GM21526 (cell line): ENCODE measurements at regions not wholly inside any gene's neighbourhood (a gene's known extent, or its start where the extent isn't known, plus 50 kb on each side); places are given as distances from the start of the nearest gene placed in this dataset.
"Not testable (repeated sequence)": the region's sequence is repeated elsewhere in the genome, so short reads cannot be mapped to it uniquely, and the experiment has no call there.

Experiments
- ATAC-seq: cut with Tn5 transposase; IDR thresholded peaks from one replicate; pipeline ENCODE4 v1.9.1; 2021; ENCODE audit warnings: moderate library complexity; ENCODE audit not compliant: unreplicated experiment, low FRiP score

GRCh38 chr1:181951213-181951612 lies 110.3 kb downstream of the ZNF648 start:
- no peak for ATAC-seq

GRCh38 chr1:181949500-181949899 lies 112.0 kb downstream of the ZNF648 start:
- ATAC-seq: no peak

- no peak for ATAC-seq
Measured at GRCh38 chr1:181948372-181948771, 113.1 kb downstream of the ZNF648 start.

GRCh38 chr1:181947441-181947840 lies 114.1 kb downstream of the ZNF648 start:
- no peak for ATAC-seq

GRCh38 chr1:181936768-181937581 lies 124.5 kb downstream of the ZNF648 start:
- ATAC-seq: peak; percentile 87

- ATAC-seq: peak; percentile 26
Measured at GRCh38 chr1:181936269-181936668, 125.2 kb downstream of the ZNF648 start.

- no peak for ATAC-seq
Measured at GRCh38 chr1:181931873-181932272, 129.6 kb downstream of the ZNF648 start.

GRCh38 chr1:181930187-181930586 lies 131.3 kb downstream of the ZNF648 start:
- ATAC-seq: no peak

- ATAC-seq: no peak
Measured at GRCh38 chr1:181926697-181927096, 134.8 kb downstream of the ZNF648 start.

GRCh38 chr1:181924034-181924433 lies 137.5 kb downstream of the ZNF648 start:
- not testable (repeated sequence) for ATAC-seq

- no peak for ATAC-seq
Measured at GRCh38 chr1:181919542-181919941, 142.0 kb downstream of the ZNF648 start.

- no peak for ATAC-seq
Measured at GRCh38 chr1:181918880-181919525, 142.5 kb downstream of the ZNF648 start.

- no peak for ATAC-seq
Measured at GRCh38 chr1:181911715-181912114, 149.8 kb downstream of the ZNF648 start.

- ATAC-seq: no peak
Measured at GRCh38 chr1:181910905-181911304, 150.6 kb downstream of the ZNF648 start.

GRCh38 chr1:181909010-181909409 lies 152.5 kb downstream of the ZNF648 start:
- ATAC-seq: no peak

GRCh38 chr1:181906631-181907030 lies 154.9 kb downstream of the ZNF648 start:
- no peak for ATAC-seq

GRCh38 chr1:181905944-181906597 lies 155.4 kb downstream of the ZNF648 start:
- no peak for ATAC-seq

GRCh38 chr1:181898773-181899172 lies 162.7 kb downstream of the ZNF648 start:
- ATAC-seq: no peak

- ATAC-seq: no peak
Measured at GRCh38 chr1:181896824-181897223, 164.7 kb downstream of the ZNF648 start.

GRCh38 chr1:181894439-181894859 lies 167.1 kb downstream of the ZNF648 start:
- no peak for ATAC-seq

GRCh38 chr1:181893937-181894336 lies 167.6 kb downstream of the ZNF648 start:
- no peak for ATAC-seq
